HepG2 (cell line): ENCODE measurements at regions not wholly inside any gene's neighbourhood (a gene's known extent, or its start where the extent isn't known, plus 50 kb on each side); places are given as distances from the start of the nearest gene placed in this dataset.
A peak's percentile ranks its signal among the peaks of the same experiment; 100 is the strongest.

Experiments used
- ATAC-seq: fragments of 200-7000 bp; cut with Tn5 transposase; 3 replicates; pipeline ENCODE4 v1.9.1; 2020; ENCODE audit warnings: mild to moderate bottlenecking, moderate library complexity
- BruUV-seq: library from RNA; stranded (reverse); fragments of 400-500 nt; replicated peaks from 2 replicates; lab custom pipeline; 2021; lab: Mats Ljungman, UMichigan
- CTCF ChIA-PET: fragments of 300-600 bp; formaldehyde crosslinking; extraction: SDS; loops from one replicate; lab custom pipeline; 2021; ENCODE audit warnings: low total read pairs, inconsistent platforms, low intra/inter-chr PET ratio; lab: Yijun Ruan, JAX
- POLR2A ChIA-PET: fragments of 350-600 bp; sonication (Branson Sonifier 250); formaldehyde crosslinking; loops from one replicate; lab custom pipeline; 2020; ENCODE audit warnings: antibody characterized with exemption, inconsistent platforms; lab: Yijun Ruan, JAX
- DNase-seq: peaks from one replicate; pipeline ENCODE4 v3.0.0-alpha.2; 2015; ENCODE audit warnings: low spot score
- FAIRE-seq: peaks from 3 replicates; lab custom pipeline; 2011; peaks lifted over from hg19 to GRCh38; lab: Jason Lieb, UNC
- H2AFZ ChIP-seq: one replicate; pipeline ENCODE4 v1.6.1; 2011; ENCODE audit warnings: low read length, inconsistent platforms
- H3K27ac ChIP-seq: fragments of 300-600 bp; 3 replicates; pipeline ENCODE4 v1.8.0; 2011; ENCODE audit warnings: mixed run types, mild to moderate bottlenecking, mixed read lengths, low read length, inconsistent platforms; ENCODE audit not compliant: insufficient read depth; ENCODE audit errors: extremely low read length
- H3K27me3 ChIP-seq, 2 experiments: fragments of 200-600 bp in 1 of 2; 2 replicates in 1 of 2; 3 replicates in 1 of 2; pipeline versions ENCODE4 v1.6.0 to v1.8.0; 2011; ENCODE audit warnings: low read length in 2 of 2, mild to moderate bottlenecking in 2 of 2, moderate library complexity in 2 of 2, inconsistent platforms in 1 of 2; ENCODE audit not compliant: insufficient read depth in 2 of 2, control insufficient read depth in 1 of 2
- H3K36me3 ChIP-seq, 2 experiments: fragments of 200-600 bp in 1 of 2; replicated peaks in 1 of 2; 2 replicates in 1 of 2; 3 replicates in 1 of 2; pipeline versions ENCODE4 v1.5.1 to v1.8.0; 2011; ENCODE audit warnings: low read length in 2 of 2, inconsistent platforms in 1 of 2; ENCODE audit not compliant: insufficient read depth in 2 of 2, control insufficient read depth in 1 of 2
- H3K4me1 ChIP-seq: 2 replicates; pipeline ENCODE4 v1.5.1; 2012; ENCODE audit warnings: low read length, inconsistent platforms; ENCODE audit not compliant: insufficient read depth
- H3K4me2 ChIP-seq: 2 replicates; pipeline ENCODE4 v1.6.0; 2011; ENCODE audit warnings: low read depth, low read length, inconsistent platforms
- H3K4me3 ChIP-seq, 3 experiments: fragments of 200-600 bp in 1 of 3; sonication (generic), shearing (Covaris generic) in 1 of 3; replicated peaks in 1 of 3; 2 replicates each; pipeline ENCODE4 v1.5.1; 2011 to 2016; ENCODE audit warnings: low read length in 3 of 3, inconsistent platforms in 2 of 3, low read depth in 2 of 3, mild to moderate bottlenecking in 2 of 3, control low read depth in 1 of 3, mixed read lengths in 1 of 3; ENCODE audit not compliant: insufficient read depth in 1 of 3
- H3K79me2 ChIP-seq: one replicate; pipeline ENCODE4 v1.6.1; 2011; ENCODE audit warnings: low read length, inconsistent platforms; ENCODE audit not compliant: insufficient read depth
- H3K9ac ChIP-seq: 2 replicates; pipeline ENCODE4 v1.6.0; 2011; ENCODE audit warnings: mild to moderate bottlenecking, low read depth, low read length, inconsistent platforms; ENCODE audit not compliant: insufficient read depth
- H3K9me3 ChIP-seq: 2 replicates; pipeline ENCODE4 v1.5.1; 2012; ENCODE audit warnings: mild to moderate bottlenecking, low read length
- H4K20me1 ChIP-seq: 2 replicates; pipeline ENCODE4 v1.6.0; 2011; ENCODE audit warnings: inconsistent platforms, mild to moderate bottlenecking, low read length, moderate library complexity; ENCODE audit not compliant: insufficient read depth
- ATM ChIP-seq: fragments of 450-650 bp; IDR thresholded peaks from 2 replicates; pipeline ENCODE4 v1.7.1; 2017; ENCODE audit warnings: mild to moderate bottlenecking, borderline replicate concordance
- PATZ1 ChIP-seq: sonication (generic); formaldehyde crosslinking; IDR thresholded peaks from 2 replicates; pipeline ENCODE4 v1.4.0; 2020; ENCODE audit warnings: missing genetic modification reagents
- THRA ChIP-seq: sonication (generic); formaldehyde crosslinking; IDR thresholded peaks from 2 replicates; pipeline ENCODE4 v1.4.0; 2020; ENCODE audit warnings: missing genetic modification reagents, borderline replicate concordance
- USF2 ChIP-seq, 2 experiments: sonication (generic) in 1 of 2; formaldehyde crosslinking in 1 of 2; IDR thresholded peaks; 2 replicates each; pipeline versions ENCODE4 v1.5.1 to v1.6.1; 2011 to 2020; ENCODE audit warnings: borderline replicate concordance in 1 of 2, low read depth in 1 of 2, low read length in 1 of 2, mild to moderate bottlenecking in 1 of 2, missing genetic modification reagents in 1 of 2, moderate library complexity in 1 of 2
- ZBTB39 ChIP-seq: sonication (generic); formaldehyde crosslinking; IDR thresholded peaks from 2 replicates; pipeline ENCODE4 v1.5.0; 2020; ENCODE audit warnings: missing genetic modification reagents
- ZNF10 ChIP-seq: sonication (generic); formaldehyde crosslinking; IDR thresholded peaks from 2 replicates; pipeline ENCODE4 v1.4.0; 2020; ENCODE audit warnings: mild to moderate bottlenecking, low read depth, missing genetic modification reagents, borderline replicate concordance
- ZNF570 ChIP-seq: sonication (generic); formaldehyde crosslinking; IDR thresholded peaks from 2 replicates; pipeline ENCODE4 v1.4.0; 2020; ENCODE audit warnings: mild to moderate bottlenecking, missing genetic modification reagents, borderline replicate concordance
- ZNF766 ChIP-seq: sonication (generic); formaldehyde crosslinking; IDR thresholded peaks from 2 replicates; pipeline ENCODE4 v1.5.0; 2020; ENCODE audit warnings: missing genetic modification reagents, borderline replicate concordance
- WGBS: methylation state at CpG from one replicate; pipeline ENCODE4 v1.1.6; 2017; ENCODE audit warnings: low lambda C conversion rate; 5-methylcytosine and 5-hydroxymethylcytosine counted together
- in situ Hi-C: cut with HindIII; loops from 2 replicates; pipeline ENCODE4 v1.10.0; 2017; ENCODE audit warnings: low pct_unique_long_range_greater_than_20kb; ENCODE audit not compliant: extremely low pct_ligation_motif_present
- intact Hi-C: fragments of 100-400 bp; cut with micrococcal nuclease; formaldehyde crosslinking; loops from one replicate; pipeline ENCODE4 v1.10.0; 2022; ENCODE audit not compliant: unreplicated experiment

GRCh38 chr1:213376862-213377372, 325.9 kb downstream of the RPS6KC1 start (continued):
- peak; percentile 45; the same call in 1 of the 2 replicates for TF ChIP-seq PATZ1

DNA sequence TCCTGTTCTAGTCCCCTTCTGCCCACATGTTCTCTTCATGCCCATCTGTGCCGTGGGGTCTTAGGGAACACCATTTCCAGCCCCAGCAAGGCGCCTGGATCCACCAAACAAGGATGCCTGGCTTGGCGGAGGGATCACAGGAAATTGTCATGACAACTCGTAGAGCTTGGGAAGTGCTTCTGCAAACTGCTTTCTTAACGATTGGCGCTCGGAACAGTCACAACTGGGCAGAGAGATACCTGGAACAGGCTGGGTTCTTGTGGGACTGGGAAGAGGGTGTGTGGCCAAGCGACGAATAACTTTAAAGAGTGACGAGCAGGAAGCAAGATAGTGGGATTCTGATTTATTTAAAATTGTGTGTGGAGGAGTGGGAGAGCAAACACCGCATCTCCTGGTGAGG, 329.8 kb downstream of the RPS6KC1 start:
- H4K20me1 ChIP-seq = no peaks in the 10 kb centered on the region
- WGBS = 96% methylated on average over 11 of the region's 11 CpGs
- CTCF ChIA-PET = no interaction called here

More for the DNA sequence above, 329.8 kb downstream of the RPS6KC1 start:
- no peak overlapping the region for H3K9ac ChIP-seq
- H3K9me3 ChIP-seq = no peaks in the 10 kb centered on the region
- H2AFZ ChIP-seq = no peak overlapping the region
- H3K79me2 ChIP-seq = no peaks in the 10 kb centered on the region
- DNase-seq = no peak
- no peaks in the 10 kb centered on the region for H3K36me3 ChIP-seq
- POLR2A ChIA-PET = no interaction called here
- H3K4me3 ChIP-seq = no peak overlapping the region
- H3K27me3 ChIP-seq = no peaks in the 10 kb centered on the region
- ATAC-seq = no peak
- in situ Hi-C loops (no loop called here), intact Hi-C loops (no loop called here)
- H3K4me2 ChIP-seq = no peak overlapping the region
- peaks cover 56% of the 10 kb centered on the region for H3K4me1 ChIP-seq
- BruUV-seq = no TSS peak
- H3K27ac ChIP-seq = no peak overlapping the region
- no peak for FAIRE-seq
- TF ChIP-seq THRA (CRISPR knock-in tag) (no peak), ZNF570 (CRISPR knock-in tag) (no peak), USF2 (IDR thresholded peaks at IDR 0.05; ENCODE audit: low read depth, low read length) (no peak), USF2 (CRISPR knock-in tag; IDR thresholded peaks at IDR 0.05; ENCODE audit: borderline replicate concordance) (no peak), ATM (no peak), ZBTB39 (no peak), ZNF766 (CRISPR knock-in tag) (no peak), ZNF10 (CRISPR knock-in tag) (no peak)
